GM12878 (cell line): ENCODE measurements at regions not wholly inside any gene's neighbourhood (a gene's known extent, or its start where the extent isn't known, plus 50 kb on each side); places are given as distances from the start of the nearest gene placed in this dataset.

ENCODE experiments used
- ATAC-seq: fragments of 200-7000 bp; cut with Tn5 transposase; 3 replicates; pipeline ENCODE4 v1.9.1; 2020; ENCODE audit warnings: mild to moderate bottlenecking, moderate library complexity
- BruUV-seq: library from RNA; stranded (reverse); fragments of 400-500 nt; replicated peaks from 2 replicates; lab custom pipeline; 2021; lab: Mats Ljungman, UMichigan
- CTCF ChIA-PET: fragments of 300-600 bp; sonication (Branson Sonifier 250); formaldehyde crosslinking; extraction: SDS; loops from one replicate; lab custom pipeline; 2021; ENCODE audit warnings: inconsistent platforms; lab: Yijun Ruan, JAX
- POLR2A ChIA-PET: fragments of 350-600 bp; formaldehyde crosslinking; extraction: SDS; loops from one replicate; lab custom pipeline; 2021; ENCODE audit warnings: inconsistent platforms; lab: Charles Lee
- RAD21 ChIA-PET: fragments of 300-600 bp; sonication (Branson Sonifier 250); formaldehyde crosslinking; loops from one replicate; lab custom pipeline; 2023; ENCODE audit warnings: antibody characterized with exemption; ENCODE audit not compliant: unreplicated experiment; lab: Charles Lee
- SMC1A ChIA-PET: fragments of 300-600 bp; sonication (Branson Sonifier 250); formaldehyde crosslinking; loops from one replicate; lab custom pipeline; 2023; ENCODE audit not compliant: unreplicated experiment, uncharacterized antibody; lab: Charles Lee
- DNase-seq: peaks from one replicate; pipeline ENCODE4 v3.0.0-alpha.2; 2011; ENCODE audit warnings: low read depth, low spot score
- FAIRE-seq: peaks from 3 replicates; lab custom pipeline; 2011; peaks lifted over from hg19 to GRCh38; lab: Jason Lieb, UNC
- H2AFZ ChIP-seq: 2 replicates; pipeline ENCODE4 v1.6.0; 2011; ENCODE audit warnings: low read depth, low read length, control low read depth; ENCODE audit not compliant: control insufficient read depth
- H3K27ac ChIP-seq: 2 replicates; pipeline ENCODE4 v1.5.1; 2011; ENCODE audit warnings: control low read depth; ENCODE audit not compliant: control insufficient read depth, insufficient read depth
- H3K27me3 ChIP-seq, 2 experiments: replicated peaks in 1 of 2; 2 replicates each; pipeline versions ENCODE4 v1.6.0 to v1.6.1; 2011; ENCODE audit warnings: low read length in 1 of 2; ENCODE audit not compliant: control insufficient read depth in 2 of 2, insufficient read depth in 2 of 2
- H3K36me3 ChIP-seq, 2 experiments: 2 replicates each; pipeline ENCODE4 v1.5.1; 2011; ENCODE audit warnings: low read length in 1 of 2; ENCODE audit not compliant: control insufficient read depth in 2 of 2, insufficient read depth in 2 of 2
- H3K4me1 ChIP-seq: 2 replicates; pipeline ENCODE4 v1.6.1; 2011; ENCODE audit warnings: mild to moderate bottlenecking, low read length, moderate library complexity, mixed read lengths; ENCODE audit not compliant: control insufficient read depth, insufficient read depth
- H3K4me2 ChIP-seq: 2 replicates; pipeline ENCODE4 v1.6.0; 2011; ENCODE audit warnings: control low read depth; ENCODE audit not compliant: control insufficient read depth, insufficient read depth
- H3K4me3 ChIP-seq: fragments of 200-600 bp; sonication (generic); 2 replicates; pipeline ENCODE4 v1.5.1; 2016
- H3K79me2 ChIP-seq: 2 replicates; pipeline ENCODE4 v1.6.0; 2011; ENCODE audit warnings: low read length; ENCODE audit not compliant: control insufficient read depth, insufficient read depth
- H3K9ac ChIP-seq: 2 replicates; pipeline ENCODE4 v1.8.0; 2011; ENCODE audit warnings: low read length, control low read depth, mixed read lengths; ENCODE audit not compliant: control insufficient read depth, insufficient read depth
- H3K9me3 ChIP-seq: replicated peaks from 3 replicates; pipeline ENCODE4 v1.5.1; 2011; ENCODE audit warnings: mild to moderate bottlenecking, low read length; ENCODE audit not compliant: control insufficient read depth, insufficient read depth
- H4K20me1 ChIP-seq: 2 replicates; pipeline ENCODE4 v1.6.0; 2011; ENCODE audit not compliant: control insufficient read depth, insufficient read depth
- ATF7 ChIP-seq: fragments of 450-650 bp; IDR thresholded peaks from 2 replicates; pipeline ENCODE4 v1.6.1; 2016; ENCODE audit warnings: low read depth, mild to moderate bottlenecking
- CBX3 ChIP-seq: fragments of 200-600 bp; sonication (generic); IDR thresholded peaks from 2 replicates; pipeline ENCODE4 v1.6.1; 2016; ENCODE audit warnings: low read depth, borderline replicate concordance
- CBX5 ChIP-seq: sonication (generic); IDR thresholded peaks from 2 replicates; pipeline ENCODE4 v1.6.1; 2016; ENCODE audit warnings: low read depth, moderate library complexity, mild to moderate bottlenecking, inconsistent platforms
- GABPA ChIP-seq: IDR thresholded peaks from 2 replicates; pipeline ENCODE4 v1.6.1; 2014; ENCODE audit warnings: antibody characterized with exemption, low read depth, mild to moderate bottlenecking, inconsistent platforms
- HCFC1 ChIP-seq: fragments of 150-350 bp; IDR thresholded peaks from 2 replicates; pipeline ENCODE4 v1.6.1; 2014; ENCODE audit warnings: low read length
- NR2F1 ChIP-seq: fragments of 450-650 bp; conservative IDR thresholded peaks from 2 replicates; pipeline ENCODE4 v1.6.1; 2017; ENCODE audit warnings: mild to moderate bottlenecking
- POLR2AphosphoS5 ChIP-seq: IDR thresholded peaks from 2 replicates; pipeline ENCODE4 v1.6.1; 2011; ENCODE audit warnings: mild to moderate bottlenecking, low read length, inconsistent platforms
- POU2F2 ChIP-seq: IDR thresholded peaks from 3 replicates; pipeline ENCODE4 v1.6.1; 2011; ENCODE audit warnings: low read depth, mild to moderate bottlenecking, low read length, borderline replicate concordance
- RELA ChIP-seq: fragments of 450-650 bp; IDR thresholded peaks from 2 replicates; pipeline ENCODE4 v1.8.0; 2014; ENCODE audit warnings: borderline replicate concordance; ENCODE audit not compliant: partially characterized antibody
- SP1 ChIP-seq: IDR thresholded peaks from one replicate; pipeline ENCODE4 v1.6.1; 2011; ENCODE audit warnings: low read depth, low read length
- TCF12 ChIP-seq: IDR thresholded peaks from 2 replicates; pipeline ENCODE4 v1.6.1; 2011; ENCODE audit warnings: low read depth, mild to moderate bottlenecking, low read length
- ZBTB40 ChIP-seq: fragments of 450-650 bp; IDR thresholded peaks from 2 replicates; pipeline ENCODE4 v1.6.1; 2016; ENCODE audit warnings: mild to moderate bottlenecking, moderate library complexity, borderline replicate concordance
- WGBS: methylation state at CpG from one replicate; pipeline ENCODE4 v1.1.6; 2016; ENCODE audit warnings: low lambda C conversion rate; ENCODE audit not compliant: insufficient replicate concordance, insufficient coverage; ENCODE audit errors: missing lambda C conversion rate; 5-methylcytosine and 5-hydroxymethylcytosine counted together
- in situ Hi-C: fragments of 300-500 bp; cut with MboI; formaldehyde crosslinking; loops from 9 replicates; pipeline ENCODE4 v1.14.3; 2018; ENCODE audit warnings: mixed read lengths
- intact Hi-C: fragments of 100-400 bp; cut with micrococcal nuclease; formaldehyde crosslinking; loops from one replicate; pipeline ENCODE4 v1.14.2; 2022; ENCODE audit not compliant: unreplicated experiment

GRCh38 chr10:44132361-44133289 is 252.3 kb downstream of the CXCL12 start:
- no peak overlapping the region for H3K27ac ChIP-seq
- no peak overlapping the region for H3K4me2 ChIP-seq
- no peaks in the 10 kb centered on the region for H3K79me2 ChIP-seq
- no peaks in the 10 kb centered on the region for H3K36me3 ChIP-seq
- CTCF ChIA-PET, result no interaction called here
- in situ Hi-C loops, result no loop called here
- 43% methylated on average over 11 of the region's 11 CpGs for WGBS
- H3K9ac ChIP-seq, result no peak overlapping the region
- BruUV-seq, result no TSS peak
- H3K4me1 ChIP-seq, result no peaks in the 10 kb centered on the region
- FAIRE-seq, result no peak
- no peaks in the 10 kb centered on the region for H4K20me1 ChIP-seq
- TF ChIP-seq NR2F1 (peak; percentile 39; the same call in 1 of the 2 replicates), CBX5 (no peak)
- RAD21 ChIA-PET, result interaction anchor here (0.6 to 1.0 kb wide), 4 partner anchors 97 to 257 kb away, joined by 4 read pairs; no protein-coding TSS in a partner anchor
- no peaks in the 10 kb centered on the region for H3K9me3 ChIP-seq
- no peaks in the 10 kb centered on the region for H3K27me3 ChIP-seq
- DNase-seq, result no peak
- no peak for ATAC-seq
- SMC1A ChIA-PET, result no interaction called here
- POLR2A ChIA-PET, result no interaction called here
- H2AFZ ChIP-seq, result no peak overlapping the region
- no peak overlapping the region for H3K4me3 ChIP-seq
- intact Hi-C loops, result no loop called here

GRCh38 chr10:44126291-44126717 is 258.6 kb downstream of the CXCL12 start:
- FAIRE-seq, result no peak
- no peak for TF ChIP-seq ZBTB40
- TF ChIP-seq POLR2AphosphoS5, result no peak
- no peak for TF ChIP-seq SP1
- no peak for TF ChIP-seq RELA
- no peak for TF ChIP-seq GABPA
- no peak for TF ChIP-seq HCFC1
- TF ChIP-seq CBX3, result no peak
- no peak for TF ChIP-seq ATF7
- TF ChIP-seq POU2F2, result no peak
- TF ChIP-seq TCF12, result no peak

More at GRCh38 chr10:44126291-44126717, 258.6 kb downstream of the CXCL12 start:
- no peaks in the 10 kb centered on the region for H3K27me3 ChIP-seq
- ATAC-seq (no peak), DNase-seq (no peak)
- H4K20me1 ChIP-seq, result no peaks in the 10 kb centered on the region
- H2AFZ ChIP-seq, result no peak overlapping the region
- WGBS, result 48% methylated on average over 5 of the region's 5 CpGs
- H3K9me3 ChIP-seq, result no peaks in the 10 kb centered on the region
- ChIA-PET CTCF (interaction anchor here (0.6 to 1.7 kb wide), 2 partner anchors 10 to 87 kb away, joined by 3 to 4 read pairs; no protein-coding TSS in a partner anchor), POLR2A (no interaction called here), RAD21 (no interaction called here), SMC1A (interaction anchor here (0.7 to 2.2 kb wide), 3 partner anchors 8 to 118 kb away, joined by 3 to 7 read pairs (median 4); no protein-coding TSS in a partner anchor)
- intact Hi-C loops, result no loop called here
- no peak overlapping the region for H3K27ac ChIP-seq
- no peak overlapping the region for H3K4me2 ChIP-seq
- H3K4me1 ChIP-seq, result no peaks in the 10 kb centered on the region
- no peaks in the 10 kb centered on the region for H3K79me2 ChIP-seq
- in situ Hi-C loops, result no loop called here
- H3K4me3 ChIP-seq, result no peak overlapping the region
- no peaks in the 10 kb centered on the region for H3K36me3 ChIP-seq
- H3K9ac ChIP-seq, result no peak overlapping the region
- BruUV-seq, result no TSS peak
